Psoas muscle (tissue), 7 donors: ENCODE measurements at regions not wholly inside any gene's neighbourhood (a gene's known extent, or its start where the extent isn't known, plus 50 kb on each side); places are given as distances from the start of the nearest gene placed in this dataset.
"Not testable (repeated sequence)": the region's sequence is repeated elsewhere in the genome, so short reads cannot be mapped to it uniquely, and the experiment has no call there.

Source experiments
- ATAC-seq, 4 donors: fragments of 200-7000 bp; cut with Tn5 transposase; one replicate each; pipeline ENCODE4 v1.9.1; 2020; ENCODE audit warnings: moderate library complexity in 3 of 4, mild to moderate bottlenecking in 2 of 4
- DNase-seq, 2 donors: peaks; one replicate each; pipeline ENCODE4 v3.0.0-alpha.2; 2020
- H3K27ac ChIP-seq: fragments of 200-600 bp; one replicate; pipeline ENCODE4 v1.8.0; 2022
- H3K27me3 ChIP-seq, 3 donors: fragments of 200-600 bp in 1 of 3; one replicate each; pipeline versions ENCODE4 v1.6.1 to v1.8.0; 2013 to 2022; ENCODE audit warnings: low read length in 2 of 3, mild to moderate bottlenecking in 2 of 3, moderate library complexity in 1 of 3; ENCODE audit not compliant: insufficient read depth in 3 of 3
- H3K36me3 ChIP-seq, 2 donors: fragments of 200-600 bp in 1 of 2; one replicate each; pipeline versions ENCODE4 v1.6.1 to v1.8.0; 2013 to 2022; ENCODE audit warnings: low read depth in 1 of 2, mild to moderate bottlenecking in 1 of 2, moderate library complexity in 1 of 2; ENCODE audit not compliant: insufficient read depth in 1 of 2
- H3K4me1 ChIP-seq: fragments of 200-600 bp; one replicate; pipeline ENCODE4 v1.8.0; 2022
- H3K4me3 ChIP-seq: fragments of 200-600 bp; one replicate; pipeline ENCODE4 v1.8.0; 2022; ENCODE audit warnings: mild to moderate bottlenecking
- H3K9me3 ChIP-seq: fragments of 200-600 bp; one replicate; pipeline ENCODE4 v1.8.0; 2022
- CTCF ChIP-seq: fragments of 200-600 bp; IDR thresholded peaks from one replicate; pipeline ENCODE4 v1.8.0; 2022; ENCODE audit warnings: antibody characterized with exemption
- WGBS, 3 donors: extraction: QIAGEN DNeasy Blood & Tissue Kit; methylation state at CpG; one replicate each; pipeline versions ENCODE4 v1.1.6 to v1.1.7; 2013; 5-methylcytosine and 5-hydroxymethylcytosine counted together
- intact Hi-C, 2 donors: fragments of 100-400 bp; cut with DNase I; formaldehyde crosslinking; loops; one replicate each; pipeline versions ENCODE4 v1.11.0 to v1.14.2; 2022
- donor health status: healthy with polysubstance abuse.
- donor health status: DM: no; HTN: no; CAD: no; lungs with moderate emphysema.
- donor health status: Bipolar disorder and iron deficiency.
- donor health status: healthy.
- donor health status: DM: yes; HTN: yes; CAD: no.
- donor health status: DM: no; HTN: no; CAD: no.
- donor health status: DM: yes; HTN: yes; CAD: no.

- no peaks in the 10 kb centered on the region for H3K27me3 ChIP-seq
- WGBS, 3 donors = 69 to 74% (median 70%) methylated on average over 2 of the region's 2 CpGs
- DNase-seq = no peak
- intact Hi-C loops = no loop called here
- no peaks in the 10 kb centered on the region for H3K4me1 ChIP-seq
- no peaks in the 10 kb centered on the region for H3K9me3 ChIP-seq
- no peak overlapping the region for H3K27ac ChIP-seq
- H3K4me3 ChIP-seq = no peak overlapping the region
- ATAC-seq = no peak
- H3K36me3 ChIP-seq = no peaks in the 10 kb centered on the region
- no peak for TF ChIP-seq CTCF
These were observed 503.0 kb upstream of the ZNF608 start for GRCh38 chr5:125249400-125249799.

- Histone ChIP-seq H3K4me3 (no peak overlapping the region), H3K27ac (no peak overlapping the region), H3K4me1 (peaks cover 4% of the 10 kb centered on the region), H3K9me3 (no peaks in the 10 kb centered on the region), H3K36me3 (no peaks in the 10 kb centered on the region), H3K27me3 (no peaks in the 10 kb centered on the region)
- TF ChIP-seq CTCF = no peak
- DNase-seq (no peak), ATAC-seq (no peak)
- intact Hi-C loops = loop anchor here in 1 of 2 donors (10.0 kb wide), 1 partner anchor 207 kb away; no protein-coding TSS in a partner anchor
These were observed 505.3 kb upstream of the ZNF608 start for GRCh38 chr5:125251703-125252102.

GRCh38 chr5:125253634-125254033 lies 507.2 kb upstream of the ZNF608 start:
- H3K27me3 ChIP-seq, H3K27ac ChIP-seq, DNase-seq, H3K4me3 ChIP-seq, H3K9me3 ChIP-seq, H3K36me3 ChIP-seq, ATAC-seq: not testable (repeated sequence)
- intact Hi-C loops = loop anchor here in 1 of 2 donors (10.0 kb wide), 1 partner anchor 209 kb away; no protein-coding TSS in a partner anchor
- peaks cover 13% of the 10 kb centered on the region for H3K4me1 ChIP-seq
- WGBS, 3 donors = 96 to 98% (median 96%) methylated on average over 7 of the region's 7 CpGs

GRCh38 chr5:125254267-125254666 lies 507.8 kb upstream of the ZNF608 start:
- Histone ChIP-seq H3K4me3 (no peak overlapping the region), H3K27ac (no peak overlapping the region), H3K9me3 (no peaks in the 10 kb centered on the region), H3K27me3 (no peaks in the 10 kb centered on the region), H3K4me1 (peaks cover 13% of the 10 kb centered on the region), H3K36me3 (no peaks in the 10 kb centered on the region)
- DNase-seq = no peak
- 62 to 63% (median 63%) methylated on average over 3 of the region's 3 CpGs for WGBS, 3 donors
- ATAC-seq = no peak
- no peak for TF ChIP-seq CTCF
- intact Hi-C loops = loop anchor here in 1 of 2 donors (10.0 kb wide), 1 partner anchor 209 kb away; no protein-coding TSS in a partner anchor

- WGBS, 3 donors = 64 to 83% (median 64%) methylated on average over 3 of the region's 3 CpGs
- H3K4me3 ChIP-seq = peak overlapping the region; percentile 41
- intact Hi-C loops = loop anchor here in 1 of 2 donors (10.0 kb wide), 1 partner anchor 211 kb away; no protein-coding TSS in a partner anchor
These were observed 509.9 kb upstream of the ZNF608 start for GRCh38 chr5:125256296-125256695.

More at GRCh38 chr5:125256296-125256695, 509.9 kb upstream of the ZNF608 start:
- Histone ChIP-seq H3K4me1 (peaks cover 13% of the 10 kb centered on the region), H3K27ac (peak overlapping the region; percentile 81), H3K9me3 (peaks cover 2% of the 10 kb centered on the region), H3K27me3 (no peaks in the 10 kb centered on the region), H3K36me3 (no peaks in the 10 kb centered on the region)
- no peak for DNase-seq
- no peak for ATAC-seq
- TF ChIP-seq CTCF = no peak
